ENCODE measurements at regions not wholly inside any gene's neighbourhood (a gene's known extent, or its start where the extent isn't known, plus 50 kb on each side); places are given as distances from the start of the nearest gene placed in this dataset.

- in situ Hi-C loops (cut with MboI; ENCODE audit: low sequenced_read_pairs) = no loop called here
Measured at GRCh38 chr20:21002486-21002885, 103.7 kb downstream of the LINC00237 start.

- in situ Hi-C loops (cut with MboI; ENCODE audit: low sequenced_read_pairs) = no loop called here
Measured at GRCh38 chr20:20993372-20993771, 112.8 kb downstream of the LINC00237 start.

DNA sequence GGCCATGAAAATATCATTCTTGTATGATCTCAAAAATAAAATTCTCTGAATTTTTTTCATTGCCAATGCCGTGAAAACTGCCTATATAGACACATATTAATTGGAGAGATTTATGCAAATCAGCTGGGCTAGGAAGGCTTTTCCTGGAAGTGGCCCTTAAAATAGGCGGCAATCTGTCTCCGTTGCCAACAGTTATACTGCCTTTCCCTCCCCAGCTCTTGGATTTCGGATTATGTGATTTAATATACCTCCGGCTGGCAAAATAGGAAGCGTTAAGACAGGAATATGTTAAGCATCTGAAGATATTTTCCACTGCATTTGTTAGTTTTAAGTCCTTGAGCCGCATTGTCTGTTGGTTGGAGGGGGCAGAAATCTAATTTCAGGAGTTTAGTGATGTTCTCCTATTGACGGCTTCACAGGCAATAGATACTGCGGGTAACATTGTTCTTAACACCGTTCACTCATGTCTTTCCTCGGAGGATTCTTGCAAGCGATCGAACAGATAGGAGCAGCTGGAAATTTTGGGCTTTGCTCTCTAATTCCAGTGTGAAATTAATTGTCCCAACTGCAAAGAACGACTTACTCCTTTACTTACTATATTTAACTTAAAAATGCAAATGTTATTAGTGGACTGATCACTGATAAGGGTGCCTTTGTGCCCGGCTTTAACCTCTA, 113.3 kb downstream of the LINC00237 start:
- in situ Hi-C loops (cut with MboI; ENCODE audit: low sequenced_read_pairs) = no loop called here

- in situ Hi-C loops (cut with MboI; ENCODE audit: low sequenced_read_pairs) = no loop called here
Measured at GRCh38 chr20:20992277-20992676, 113.9 kb downstream of the LINC00237 start.

GRCh38 chr20:20989081-20989480, 117.1 kb downstream of the LINC00237 start:
- in situ Hi-C loops (cut with MboI; ENCODE audit: low sequenced_read_pairs) = no loop called here

GRCh38 chr20:20979934-20980333, 126.2 kb downstream of the LINC00237 start:
- in situ Hi-C loops (cut with MboI; ENCODE audit: low sequenced_read_pairs) = no loop called here

DNA sequence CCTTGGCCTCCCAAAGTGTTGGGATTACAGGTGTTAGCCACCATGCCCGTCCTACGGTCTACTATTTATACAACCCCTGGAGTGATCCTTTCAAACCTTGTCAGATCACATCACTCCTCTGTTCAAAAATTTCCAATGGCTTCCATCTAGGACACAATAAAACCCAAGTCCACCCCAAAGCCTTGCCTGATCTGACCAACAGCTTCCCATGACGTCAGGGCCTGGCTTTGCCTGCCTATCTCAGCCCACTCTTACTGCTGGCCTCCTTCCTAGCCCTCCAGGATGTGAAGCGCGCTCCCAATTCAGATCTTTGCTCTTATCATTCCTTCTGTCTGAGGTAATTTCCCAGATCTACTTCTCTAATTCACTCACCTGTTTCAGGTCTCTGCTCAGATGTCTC, 128.4 kb downstream of the LINC00237 start:
- in situ Hi-C loops (cut with MboI; ENCODE audit: low sequenced_read_pairs) = no loop called here

DNA sequence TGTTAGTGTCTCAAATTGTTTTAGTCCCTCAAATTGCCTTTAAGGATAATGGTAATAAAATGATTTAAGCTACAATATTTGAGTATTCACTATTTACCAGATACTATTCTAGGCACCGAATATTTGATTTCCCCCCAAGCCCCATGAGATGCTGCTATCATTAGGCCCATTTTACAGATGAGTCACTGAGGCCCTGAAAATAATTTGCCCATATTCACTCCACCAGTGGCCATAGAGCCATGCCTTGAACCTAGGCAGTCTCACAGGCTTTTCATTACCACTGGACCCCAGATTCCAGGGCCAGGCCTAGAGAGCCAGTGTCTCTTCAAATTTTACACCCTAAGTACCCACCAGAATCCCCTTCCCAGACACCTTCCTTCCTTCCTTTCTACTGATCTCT, 133.7 kb downstream of the LINC00237 start:
- in situ Hi-C loops (cut with MboI; ENCODE audit: low sequenced_read_pairs) = no loop called here

- in situ Hi-C loops (cut with MboI; ENCODE audit: low sequenced_read_pairs) = no loop called here
Measured at GRCh38 chr20:20971810-20972209, 134.3 kb downstream of the LINC00237 start.

- in situ Hi-C loops (cut with MboI; ENCODE audit: low sequenced_read_pairs) = no loop called here
Measured at GRCh38 chr20:20970841-20971240, 135.3 kb downstream of the LINC00237 start.

GRCh38 chr20:20969701-20970280, 136.4 kb downstream of the LINC00237 start:
- in situ Hi-C loops (cut with MboI; ENCODE audit: low sequenced_read_pairs) = no loop called here

DNA sequence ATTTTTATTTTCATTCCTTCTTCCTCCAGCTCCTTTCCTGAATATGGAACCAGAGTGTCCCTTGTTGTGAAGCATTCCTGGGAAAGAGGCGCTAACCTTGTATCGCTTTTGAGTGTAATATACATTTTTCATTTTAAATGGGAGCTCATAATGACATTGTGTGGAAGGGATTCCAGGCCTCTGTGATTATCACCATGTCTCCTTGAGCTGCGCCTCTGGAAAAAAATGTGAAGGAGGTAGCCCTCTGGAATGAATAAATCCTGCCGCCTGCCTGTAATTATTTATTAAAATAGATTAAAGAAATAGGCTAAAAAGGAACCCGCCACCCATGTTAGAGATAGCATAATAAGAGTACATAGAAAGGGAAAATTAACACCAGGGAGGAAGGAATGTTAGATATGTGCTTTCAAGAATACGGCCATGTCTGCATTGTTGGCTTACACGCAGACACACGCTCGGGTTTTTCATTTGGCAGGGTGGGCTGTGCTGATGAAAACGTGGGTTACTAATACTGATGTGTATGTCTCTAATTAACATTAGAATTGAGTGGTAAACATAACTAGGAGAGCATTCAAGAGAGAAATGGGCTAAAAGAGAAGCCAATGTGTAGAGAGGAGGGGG, 138.5 kb downstream of the LINC00237 start:
- in situ Hi-C loops (cut with MboI; ENCODE audit: low sequenced_read_pairs) = no loop called here

- in situ Hi-C loops (cut with MboI; ENCODE audit: low sequenced_read_pairs) = no loop called here
Measured at GRCh38 chr20:20966171-20966570, 140.0 kb downstream of the LINC00237 start.

DNA sequence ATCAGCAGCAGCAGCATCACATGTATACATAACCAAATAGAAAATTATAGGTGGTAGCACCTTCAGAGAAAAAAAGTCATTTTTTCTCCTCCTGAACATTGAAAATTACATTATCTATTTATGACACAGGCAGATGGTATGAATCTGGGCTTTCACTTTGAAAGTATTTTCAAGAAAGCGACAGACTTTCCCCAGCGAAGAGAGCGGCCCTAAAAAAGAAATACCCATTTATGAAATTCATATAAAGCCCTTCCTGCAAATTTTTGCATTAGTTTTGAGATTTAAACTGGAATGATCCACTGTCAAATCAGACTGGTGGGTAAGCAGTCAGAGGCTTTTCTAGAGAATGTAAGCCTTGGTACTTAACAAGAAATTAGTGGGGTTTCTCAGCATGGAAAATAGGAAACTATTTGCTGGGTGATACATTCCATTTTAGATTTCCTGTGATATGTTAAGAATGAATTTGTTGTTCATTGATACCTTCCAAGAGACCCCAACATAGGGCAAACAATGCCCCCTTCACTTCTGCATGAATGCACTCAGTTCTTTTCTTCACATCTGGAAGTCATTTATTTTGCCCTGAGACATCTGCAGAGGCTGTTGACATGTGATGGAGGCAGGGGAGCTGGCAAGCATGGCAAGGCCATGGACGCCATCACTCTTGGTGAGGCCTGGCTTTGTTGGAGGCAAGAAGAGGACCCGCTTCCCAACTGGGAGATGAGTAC, 147.0 kb downstream of the LINC00237 start:
- in situ Hi-C loops (cut with MboI; ENCODE audit: low sequenced_read_pairs) = no loop called here

GRCh38 chr20:20956513-20956931, 149.6 kb downstream of the LINC00237 start:
- in situ Hi-C loops (cut with MboI; ENCODE audit: low sequenced_read_pairs) = no loop called here

DNA sequence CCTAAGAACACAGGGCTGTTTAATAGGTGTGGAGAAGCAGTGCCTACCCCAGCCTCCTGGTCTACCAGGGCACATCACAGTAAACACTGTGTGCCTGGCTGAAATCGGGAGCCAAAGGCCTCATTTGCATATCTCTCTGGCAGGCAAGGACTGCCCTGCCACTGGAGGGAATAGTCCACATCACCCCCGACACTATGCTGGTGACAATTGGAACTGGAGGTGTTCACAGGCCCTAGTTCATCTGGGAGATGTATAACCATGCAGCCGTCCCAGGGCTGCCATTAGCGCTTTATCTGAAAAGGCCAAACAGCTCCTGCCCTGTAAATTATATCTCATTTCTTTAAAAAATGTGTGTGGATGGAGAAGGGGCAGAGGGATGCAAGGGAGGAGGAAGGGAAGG, 150.3 kb downstream of the LINC00237 start:
- in situ Hi-C loops (cut with MboI; ENCODE audit: low sequenced_read_pairs) = no loop called here

DNA sequence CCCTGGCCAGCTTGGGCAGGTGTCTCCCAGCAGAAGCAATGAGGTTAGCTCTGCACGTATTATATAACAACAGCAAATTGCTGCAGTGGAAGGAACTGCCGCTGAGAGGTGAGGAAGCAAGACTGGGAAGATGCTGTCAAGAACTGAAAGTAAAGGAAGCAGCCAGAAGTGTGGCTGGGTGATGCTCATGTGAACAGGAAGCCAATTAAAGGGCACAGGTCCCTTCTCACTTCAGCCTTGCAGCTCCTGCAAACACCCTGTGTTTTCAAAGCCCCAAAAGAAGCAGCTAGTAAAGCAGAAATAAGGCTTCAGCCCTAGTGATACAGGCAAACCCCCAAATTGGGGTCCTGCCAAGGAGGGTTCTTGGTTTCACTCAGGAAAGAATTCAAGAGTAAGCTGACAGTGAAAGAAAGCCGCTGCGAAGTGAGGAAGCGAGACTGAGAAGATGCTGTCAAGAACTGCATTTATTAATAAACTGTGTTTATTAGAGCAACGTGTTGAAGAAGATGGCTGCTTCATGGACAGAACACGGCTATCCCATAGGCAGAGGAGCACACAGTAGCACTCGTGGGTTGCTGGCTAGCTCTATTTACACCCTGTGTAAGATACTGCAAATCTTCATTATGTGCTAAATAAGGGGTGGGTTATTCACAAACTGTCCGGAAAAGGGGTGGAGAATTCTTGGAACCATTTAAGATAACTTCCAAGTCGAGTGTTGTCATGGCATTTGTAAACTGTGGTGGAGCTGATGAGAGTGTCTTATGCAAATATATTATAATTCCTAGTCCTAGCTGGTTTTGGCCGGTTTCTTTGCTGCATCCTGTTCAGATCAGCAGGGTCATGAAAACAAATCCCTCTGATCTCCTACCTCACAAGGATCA, 152.2 kb downstream of the LINC00237 start:
- in situ Hi-C loops (cut with MboI; ENCODE audit: low sequenced_read_pairs) = no loop called here

DNA sequence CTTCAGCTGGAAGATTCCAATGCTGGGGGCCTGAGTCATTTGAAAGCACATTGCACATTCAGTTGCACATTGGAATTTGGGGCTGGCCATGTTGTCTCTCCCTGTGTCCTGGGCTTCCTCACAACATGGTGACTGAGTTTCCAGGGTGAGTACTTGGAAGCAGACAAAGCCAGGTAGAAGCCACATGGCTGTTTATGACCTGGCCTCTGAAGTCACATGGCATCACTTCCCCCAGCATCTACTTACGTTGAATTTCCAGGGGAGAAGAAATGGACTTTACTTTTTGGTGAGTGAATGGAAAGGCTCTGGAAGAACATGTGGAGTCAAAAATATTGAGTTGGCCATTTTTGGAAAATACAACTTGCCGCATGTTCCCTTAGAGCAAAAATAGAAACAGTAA, 155.5 kb downstream of the LINC00237 start:
- in situ Hi-C loops (cut with MboI; ENCODE audit: low sequenced_read_pairs) = no loop called here

GRCh38 chr20:20946122-20946759, 159.9 kb downstream of the LINC00237 start:
- in situ Hi-C loops (cut with MboI; ENCODE audit: low sequenced_read_pairs) = no loop called here

- in situ Hi-C loops (cut with MboI; ENCODE audit: low sequenced_read_pairs) = no loop called here
Measured at GRCh38 chr20:20941468-20941889, 164.7 kb downstream of the LINC00237 start.
